H1 (cell line): ENCODE measurements at regions not wholly inside any gene's neighbourhood (a gene's known extent, or its start where the extent isn't known, plus 50 kb on each side); places are given as distances from the start of the nearest gene placed in this dataset.

Experiments used
- E2F6 ChIP-seq: IDR thresholded peaks from 2 replicates; pipeline ENCODE4 v1.6.1; 2012; ENCODE audit warnings: inconsistent platforms
- POLR2AphosphoS5 ChIP-seq: IDR thresholded peaks from 2 replicates; pipeline ENCODE4 v1.6.1; 2011; ENCODE audit warnings: low read depth, low read length
- TAF7 ChIP-seq: optimal IDR thresholded peaks from 2 replicates; pipeline ENCODE3; 2011; ENCODE audit warnings: low read depth, mild to moderate bottlenecking, inconsistent platforms, low read length, moderate library complexity, borderline replicate concordance

- TF ChIP-seq E2F6 (no peak), TAF7 (no peak), POLR2AphosphoS5 (no peak)
Measured at GRCh38 chr6:2608503-2608902, 142.2 kb downstream of the MYLK4 start (continued).
